Gastroesophageal sphincter (tissue), 3 donors: ENCODE measurements at regions not wholly inside any gene's neighbourhood (a gene's known extent, or its start where the extent isn't known, plus 50 kb on each side); places are given as distances from the start of the nearest gene placed in this dataset.

Source experiments
- CTCF ChIP-seq, 4 experiments: fragments of 200-600 bp in 2 of 4; fragments of 450-650 bp in 2 of 4; sonication (generic) in 1 of 4; IDR thresholded peaks; one replicate each; pipeline ENCODE4 v1.5.1; 2017 to 2019; ENCODE audit warnings: antibody characterized with exemption in 4 of 4, mild to moderate bottlenecking in 2 of 4, moderate library complexity in 2 of 4
- POLR2A ChIP-seq, 2 donors: fragments of 450-650 bp; IDR thresholded peaks; one replicate each; pipeline ENCODE4 v1.6.1; 2017; ENCODE audit warnings: antibody characterized with exemption in 2 of 2, mild to moderate bottlenecking in 2 of 2, moderate library complexity in 1 of 2
- POLR2AphosphoS5 ChIP-seq: sonication (generic); formaldehyde crosslinking; IDR thresholded peaks from one replicate; pipeline ENCODE4 v1.6.1; 2017; ENCODE audit warnings: antibody characterized with exemption

GRCh38 chr13:74068471-74068870 lies 65.7 kb downstream of the KLF12 start:
- no peak for TF ChIP-seq CTCF (IDR thresholded peaks at IDR 0.05)
- no peak for TF ChIP-seq POLR2A (IDR thresholded peaks at IDR 0.05)
- no peak for TF ChIP-seq POLR2AphosphoS5
